Vagina (tissue), 2 donors: ENCODE measurements at regions not wholly inside any gene's neighbourhood (a gene's known extent, or its start where the extent isn't known, plus 50 kb on each side); places are given as distances from the start of the nearest gene placed in this dataset.

Experiments
- DNase-seq, 2 donors: peaks; one replicate each; pipeline ENCODE4 v3.0.0-alpha.2; 2017; ENCODE audit errors: extremely low spot score in 2 of 2
- H3K27ac ChIP-seq: fragments of 200-600 bp; sonication (generic); one replicate; pipeline ENCODE4 v1.5.1; 2019
- H3K27me3 ChIP-seq: fragments of 200-600 bp; sonication (generic); one replicate; pipeline ENCODE4 v1.5.1; 2019
- H3K36me3 ChIP-seq, 2 donors: fragments of 200-600 bp; sonication (generic); one replicate each; pipeline ENCODE4 v1.5.1; 2017 to 2019
- H3K4me1 ChIP-seq: fragments of 200-600 bp; sonication (generic); one replicate; pipeline ENCODE4 v1.5.1; 2019
- H3K4me3 ChIP-seq, 2 donors: fragments of 200-600 bp; sonication (generic); 1 replicate in 1 of 2; 2 replicates in 1 of 2; pipeline ENCODE4 v1.5.1; 2016 to 2019
- H3K9me3 ChIP-seq: fragments of 200-600 bp; sonication (generic); one replicate; pipeline ENCODE4 v1.5.1; 2019
- POLR2A ChIP-seq, 2 donors: fragments of 450-650 bp; IDR thresholded peaks; one replicate each; pipeline ENCODE4 v1.6.1; 2017; ENCODE audit warnings: antibody characterized with exemption in 2 of 2, mild to moderate bottlenecking in 2 of 2, moderate library complexity in 2 of 2
- POLR2AphosphoS5 ChIP-seq, 2 donors: sonication (generic); formaldehyde crosslinking; IDR thresholded peaks; one replicate each; pipeline ENCODE4 v1.9.0; 2017; ENCODE audit warnings: antibody characterized with exemption in 2 of 2, mild to moderate bottlenecking in 2 of 2, low read depth in 1 of 2; ENCODE audit not compliant: insufficient read depth in 1 of 2
- intact Hi-C: fragments of 100-400 bp; cut with DNase I; formaldehyde crosslinking; loops from one replicate; pipeline ENCODE4 v1.15.1; 2023
- TF ChIP-seq, protein P1 (sequence below), 3 experiments: fragments of 450-650 bp in 2 of 3; fragments of 200-600 bp in 1 of 3; sonication (generic) in 1 of 3; IDR thresholded peaks; one replicate each; pipeline ENCODE4 v1.5.1; 2017 to 2019; ENCODE audit warnings: antibody characterized with exemption in 3 of 3, mild to moderate bottlenecking in 2 of 3, moderate library complexity in 2 of 3

DNA sequence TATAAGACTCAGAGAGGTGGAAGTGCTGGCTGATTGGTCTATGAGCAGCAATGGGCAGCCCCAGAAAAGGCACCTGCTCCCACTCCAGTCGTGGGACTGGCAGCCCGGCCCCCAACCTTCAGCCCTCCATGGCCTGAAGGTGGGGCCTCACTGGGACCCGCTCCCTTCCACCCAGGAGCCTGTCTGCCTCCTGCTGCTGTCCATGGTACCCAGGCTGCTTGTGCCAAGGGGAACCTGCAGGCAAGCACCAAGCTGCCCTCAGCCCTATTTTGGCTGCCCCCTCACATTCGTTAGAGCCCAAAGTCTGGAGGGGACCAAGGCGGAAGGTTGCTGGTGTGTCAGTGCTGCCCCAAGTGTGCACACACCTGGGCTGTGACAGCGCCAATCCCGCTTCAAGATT, 2304.9 kb downstream of the PCDH9 start:
- no peak for TF ChIP-seq POLR2A (IDR thresholded peaks at IDR 0.05)
- TF ChIP-seq, protein P1, sequence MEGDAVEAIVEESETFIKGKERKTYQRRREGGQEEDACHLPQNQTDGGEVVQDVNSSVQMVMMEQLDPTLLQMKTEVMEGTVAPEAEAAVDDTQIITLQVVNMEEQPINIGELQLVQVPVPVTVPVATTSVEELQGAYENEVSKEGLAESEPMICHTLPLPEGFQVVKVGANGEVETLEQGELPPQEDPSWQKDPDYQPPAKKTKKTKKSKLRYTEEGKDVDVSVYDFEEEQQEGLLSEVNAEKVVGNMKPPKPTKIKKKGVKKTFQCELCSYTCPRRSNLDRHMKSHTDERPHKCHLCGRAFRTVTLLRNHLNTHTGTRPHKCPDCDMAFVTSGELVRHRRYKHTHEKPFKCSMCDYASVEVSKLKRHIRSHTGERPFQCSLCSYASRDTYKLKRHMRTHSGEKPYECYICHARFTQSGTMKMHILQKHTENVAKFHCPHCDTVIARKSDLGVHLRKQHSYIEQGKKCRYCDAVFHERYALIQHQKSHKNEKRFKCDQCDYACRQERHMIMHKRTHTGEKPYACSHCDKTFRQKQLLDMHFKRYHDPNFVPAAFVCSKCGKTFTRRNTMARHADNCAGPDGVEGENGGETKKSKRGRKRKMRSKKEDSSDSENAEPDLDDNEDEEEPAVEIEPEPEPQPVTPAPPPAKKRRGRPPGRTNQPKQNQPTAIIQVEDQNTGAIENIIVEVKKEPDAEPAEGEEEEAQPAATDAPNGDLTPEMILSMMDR (IDR thresholded peaks at IDR 0.05): no peak
- no peak for TF ChIP-seq POLR2AphosphoS5 (IDR thresholded peaks at IDR 0.05; ENCODE audit: insufficient read depth in 1 of 2, low read depth in 1 of 2)
- Histone ChIP-seq H3K4me1 (no peaks in the 10 kb centered on the region), H3K27ac (no peak overlapping the region), H3K9me3 (no peaks in the 10 kb centered on the region), H3K4me3 (no peak overlapping the region), H3K36me3 (no peaks in the 10 kb centered on the region), H3K27me3 (no peaks in the 10 kb centered on the region)
- intact Hi-C loops: no loop called here
- no peak for DNase-seq

DNA sequence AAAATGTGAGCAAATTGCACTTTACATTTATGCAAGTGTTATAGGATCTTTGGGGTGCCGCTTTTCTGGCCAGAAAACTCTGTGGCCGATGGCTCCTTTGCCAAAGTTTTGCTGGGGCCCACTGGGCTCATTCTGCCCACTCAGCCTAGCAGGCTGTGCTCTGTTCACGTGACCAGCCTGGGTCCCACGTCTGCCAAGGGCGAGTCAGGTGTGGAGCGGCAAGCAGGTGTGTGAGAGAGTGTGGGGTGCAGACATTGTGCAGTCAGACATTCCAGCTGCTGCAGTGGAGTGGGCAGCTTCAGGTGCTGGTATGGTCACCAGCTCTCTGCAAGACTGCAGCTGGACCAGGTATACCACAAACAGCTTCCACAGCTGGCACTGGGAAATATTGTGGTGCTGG, 2305.7 kb downstream of the PCDH9 start:
- intact Hi-C loops: no loop called here
- TF ChIP-seq, protein P1 (IDR thresholded peaks at IDR 0.05): no peak
- TF ChIP-seq POLR2AphosphoS5 (IDR thresholded peaks at IDR 0.05; ENCODE audit: insufficient read depth in 1 of 2, low read depth in 1 of 2): no peak
- no peak for TF ChIP-seq POLR2A (IDR thresholded peaks at IDR 0.05)
- H3K4me1 ChIP-seq: no peaks in the 10 kb centered on the region
- H3K27me3 ChIP-seq: no peaks in the 10 kb centered on the region
- H3K27ac ChIP-seq: no peak overlapping the region
- no peaks in the 10 kb centered on the region for H3K36me3 ChIP-seq
- no peaks in the 10 kb centered on the region for H3K9me3 ChIP-seq
- no peak for DNase-seq
- no peak overlapping the region for H3K4me3 ChIP-seq

DNA sequence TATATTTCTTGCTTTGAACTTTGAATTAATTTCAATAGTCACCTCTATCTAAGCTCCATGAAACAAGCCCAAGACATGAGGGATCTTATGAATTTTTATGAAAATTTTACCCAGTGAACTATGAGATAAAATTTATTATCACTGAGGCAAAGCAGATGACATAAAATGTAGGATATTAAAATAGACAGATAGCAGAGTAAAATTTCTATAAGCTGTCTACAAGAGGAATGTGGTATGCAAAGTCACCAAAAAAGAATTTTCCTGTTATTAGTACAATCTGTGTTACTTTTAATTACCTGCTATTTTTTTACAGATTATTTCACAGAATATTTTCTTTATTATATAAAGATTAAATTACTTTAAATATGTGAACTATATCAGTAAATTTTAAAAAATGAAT, 2312.6 kb downstream of the PCDH9 start:
- no peak overlapping the region for H3K4me3 ChIP-seq

DNA sequence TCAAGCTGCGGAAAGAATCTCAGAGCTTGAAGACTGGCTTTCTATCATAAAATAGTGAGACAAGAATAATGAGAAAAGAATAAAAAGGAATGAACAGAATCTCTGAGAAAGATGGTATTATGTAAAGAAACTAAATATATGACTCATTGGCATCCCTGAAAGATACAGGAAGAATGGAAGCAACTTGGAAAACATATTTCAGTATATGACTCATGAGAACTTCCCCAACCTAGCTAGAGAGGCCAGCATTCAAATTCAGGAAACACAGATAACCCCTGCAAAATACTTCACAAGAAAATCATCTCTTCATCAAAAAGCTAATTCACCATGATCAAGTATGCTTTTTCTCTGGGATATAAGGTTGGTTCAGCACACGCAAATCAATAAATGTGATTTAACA, 2318.0 kb downstream of the PCDH9 start:
- H3K9me3 ChIP-seq: no peaks in the 10 kb centered on the region
- TF ChIP-seq POLR2A (IDR thresholded peaks at IDR 0.05): no peak
- no peak for TF ChIP-seq POLR2AphosphoS5 (IDR thresholded peaks at IDR 0.05; ENCODE audit: insufficient read depth in 1 of 2, low read depth in 1 of 2)
- TF ChIP-seq, protein P1 (IDR thresholded peaks at IDR 0.05): no peak

More for the DNA sequence above, 2312.6 kb downstream of the PCDH9 start:
- H3K36me3 ChIP-seq: no peaks in the 10 kb centered on the region
- TF ChIP-seq, protein P1 (IDR thresholded peaks at IDR 0.05): no peak
- no peak for TF ChIP-seq POLR2A (IDR thresholded peaks at IDR 0.05)
- no peak for TF ChIP-seq POLR2AphosphoS5 (IDR thresholded peaks at IDR 0.05; ENCODE audit: insufficient read depth in 1 of 2, low read depth in 1 of 2)
- intact Hi-C loops: no loop called here
- no peaks in the 10 kb centered on the region for H3K4me1 ChIP-seq
- H3K9me3 ChIP-seq: no peaks in the 10 kb centered on the region
- no peaks in the 10 kb centered on the region for H3K27me3 ChIP-seq
- no peak for DNase-seq
- no peak overlapping the region for H3K27ac ChIP-seq

DNA sequence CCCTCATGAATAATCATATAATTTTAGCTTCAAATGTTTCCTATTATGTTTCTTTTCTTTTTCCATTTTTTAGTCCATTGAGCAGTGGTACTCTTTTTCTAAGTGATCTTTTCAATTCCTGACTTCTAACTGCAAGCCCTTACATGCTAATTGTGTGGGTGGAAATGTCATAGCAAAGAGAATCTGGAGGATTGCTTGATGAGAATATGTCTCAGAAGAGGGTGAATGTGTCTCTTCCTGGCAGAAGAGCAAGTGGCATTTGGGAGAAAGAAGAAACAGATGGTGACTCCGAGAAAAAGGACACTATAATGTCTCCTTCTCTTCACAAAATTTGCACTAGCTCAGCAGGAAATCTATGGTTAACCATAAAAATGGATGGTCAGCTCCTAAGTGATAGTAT, 2320.0 kb downstream of the PCDH9 start:
- intact Hi-C loops: no loop called here
- no peak overlapping the region for H3K4me3 ChIP-seq
- TF ChIP-seq POLR2A (IDR thresholded peaks at IDR 0.05) (no peak), POLR2AphosphoS5 (IDR thresholded peaks at IDR 0.05; ENCODE audit: insufficient read depth in 1 of 2, low read depth in 1 of 2) (no peak)
- TF ChIP-seq, protein P1 (IDR thresholded peaks at IDR 0.05): no peak
- H3K27me3 ChIP-seq: no peaks in the 10 kb centered on the region
- no peaks in the 10 kb centered on the region for H3K4me1 ChIP-seq
- H3K27ac ChIP-seq: no peak overlapping the region
- DNase-seq: no peak
- no peaks in the 10 kb centered on the region for H3K36me3 ChIP-seq
- H3K9me3 ChIP-seq: no peaks in the 10 kb centered on the region

More for the DNA sequence above, 2318.0 kb downstream of the PCDH9 start:
- no peak for DNase-seq
- no peak overlapping the region for H3K4me3 ChIP-seq
- no peak overlapping the region for H3K27ac ChIP-seq
- no peaks in the 10 kb centered on the region for H3K4me1 ChIP-seq
- H3K36me3 ChIP-seq: no peaks in the 10 kb centered on the region
- intact Hi-C loops: no loop called here
- H3K27me3 ChIP-seq: no peaks in the 10 kb centered on the region
